Activated CD4-positive, alpha-beta T cell treated with anti-CD3 and anti-CD28 coated beads, Interleukin-2, amount 10 ng/mL, durations not matched to agents 24 days and 14 days (primary cell): ENCODE measurements at regions not wholly inside any gene's neighbourhood (a gene's known extent, or its start where the extent isn't known, plus 50 kb on each side); places are given as distances from the start of the nearest gene placed in this dataset.

Source experiments
- DNase-seq: peaks from one replicate; pipeline ENCODE4 v3.0.0; 2022
- H3K27ac Mint-ChIP-seq: one replicate; pipeline ENCODE4 v1.8.0; 2022; ENCODE audit warnings: mild to moderate bottlenecking, mixed read lengths
- H3K27me3 Mint-ChIP-seq: one replicate; pipeline ENCODE4 v1.8.0; 2022; ENCODE audit warnings: mixed read lengths
- H3K36me3 Mint-ChIP-seq: one replicate; pipeline ENCODE4 v1.8.0; 2022; ENCODE audit warnings: low read depth, mild to moderate bottlenecking, mixed read lengths
- H3K4me1 Mint-ChIP-seq: one replicate; pipeline ENCODE4 v1.8.0; 2021; ENCODE audit warnings: mixed read lengths
- H3K4me3 Mint-ChIP-seq: one replicate; pipeline ENCODE4 v1.8.0; 2022; ENCODE audit warnings: mild to moderate bottlenecking, moderate library complexity, mixed read lengths
- H3K9me3 Mint-ChIP-seq: one replicate; pipeline ENCODE4 v1.8.0; 2021; ENCODE audit warnings: mixed read lengths
- intact Hi-C: fragments of 100-400 bp; cut with micrococcal nuclease; formaldehyde crosslinking; loops from one replicate; pipeline ENCODE4 v1.15.1; 2023

DNA sequence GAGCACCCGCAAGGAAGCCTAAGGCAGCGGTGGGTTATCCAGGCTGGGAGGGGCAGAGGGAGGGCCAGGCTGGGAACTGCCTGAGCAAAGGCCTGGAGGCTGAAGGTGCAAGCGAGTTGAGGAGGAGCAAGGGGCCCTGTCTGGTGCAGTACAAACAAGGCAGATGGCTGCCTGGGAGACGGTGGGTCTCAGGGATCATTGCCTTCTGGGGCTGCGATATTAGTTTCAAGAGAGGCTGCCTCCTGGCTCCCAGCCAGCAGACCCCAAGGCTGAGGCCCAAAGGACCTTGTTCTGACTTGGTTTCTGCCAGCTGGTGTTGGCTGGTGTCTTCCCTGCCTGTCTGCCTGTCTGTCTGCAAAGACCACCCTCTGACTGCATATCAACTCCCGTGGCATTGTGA is 154.0 kb downstream of the IRF8 start:
- Mint-ChIP-seq H3K36me3 (no peaks in the 10 kb centered on the region), H3K4me1 (no peaks in the 10 kb centered on the region), H3K4me3 (no peak overlapping the region), H3K27me3 (peaks cover 7% of the 10 kb centered on the region), H3K27ac (no peak overlapping the region), H3K9me3 (no peaks in the 10 kb centered on the region)
- intact Hi-C loops = no loop called here
- DNase-seq = no peak

DNA sequence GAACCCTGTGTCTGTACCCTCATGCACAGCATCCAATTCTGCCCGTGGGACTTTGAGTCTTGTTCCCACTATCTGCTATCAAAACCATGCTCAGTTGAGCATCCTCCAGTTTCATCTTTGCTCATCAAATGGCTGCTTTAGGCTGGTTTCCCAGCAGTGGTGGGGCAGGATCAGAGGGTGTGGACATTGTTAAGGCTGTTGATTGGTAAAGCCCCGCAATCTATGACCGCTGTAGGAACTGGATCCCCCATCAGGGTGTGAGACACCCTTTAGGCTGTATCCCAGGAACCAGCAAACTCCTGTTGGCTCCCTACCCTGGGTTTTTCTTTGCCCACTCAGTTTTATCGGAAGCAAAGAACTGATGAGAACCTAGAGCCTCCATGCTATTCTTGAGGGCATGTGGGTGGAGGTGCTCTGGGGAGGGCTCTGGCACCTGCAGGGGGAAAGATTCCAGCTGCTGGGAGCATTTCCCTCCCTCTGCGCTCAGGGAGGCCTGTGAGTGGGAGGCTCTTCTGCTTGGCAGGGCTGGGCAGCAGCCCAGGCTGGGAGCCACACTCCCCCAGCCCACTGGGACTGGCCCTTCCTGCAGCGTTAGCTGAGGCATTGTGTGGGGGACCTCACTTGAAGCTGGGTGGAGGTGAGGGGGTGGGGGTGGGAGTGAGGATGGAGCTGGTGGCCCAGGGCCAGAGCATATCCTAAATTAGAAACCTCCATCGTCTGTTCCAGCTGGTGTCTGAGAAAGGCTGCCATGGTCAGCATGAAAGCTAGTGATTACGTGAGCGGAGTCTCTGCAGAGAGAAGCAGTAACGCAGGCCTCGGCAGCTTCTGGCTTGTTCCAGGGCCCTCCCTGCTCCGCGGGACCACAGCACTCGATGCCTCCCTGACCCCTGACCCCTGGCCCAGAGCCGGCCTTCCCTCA is 160.6 kb downstream of the IRF8 start:
- no peaks in the 10 kb centered on the region for H3K36me3 Mint-ChIP-seq
- no peaks in the 10 kb centered on the region for H3K9me3 Mint-ChIP-seq
- H3K4me3 Mint-ChIP-seq = no peak overlapping the region
- H3K27me3 Mint-ChIP-seq = peaks cover 3% of the 10 kb centered on the region
- no peak overlapping the region for H3K27ac Mint-ChIP-seq
- H3K4me1 Mint-ChIP-seq = no peaks in the 10 kb centered on the region
- DNase-seq = no peak
- intact Hi-C loops = no loop called here

DNA sequence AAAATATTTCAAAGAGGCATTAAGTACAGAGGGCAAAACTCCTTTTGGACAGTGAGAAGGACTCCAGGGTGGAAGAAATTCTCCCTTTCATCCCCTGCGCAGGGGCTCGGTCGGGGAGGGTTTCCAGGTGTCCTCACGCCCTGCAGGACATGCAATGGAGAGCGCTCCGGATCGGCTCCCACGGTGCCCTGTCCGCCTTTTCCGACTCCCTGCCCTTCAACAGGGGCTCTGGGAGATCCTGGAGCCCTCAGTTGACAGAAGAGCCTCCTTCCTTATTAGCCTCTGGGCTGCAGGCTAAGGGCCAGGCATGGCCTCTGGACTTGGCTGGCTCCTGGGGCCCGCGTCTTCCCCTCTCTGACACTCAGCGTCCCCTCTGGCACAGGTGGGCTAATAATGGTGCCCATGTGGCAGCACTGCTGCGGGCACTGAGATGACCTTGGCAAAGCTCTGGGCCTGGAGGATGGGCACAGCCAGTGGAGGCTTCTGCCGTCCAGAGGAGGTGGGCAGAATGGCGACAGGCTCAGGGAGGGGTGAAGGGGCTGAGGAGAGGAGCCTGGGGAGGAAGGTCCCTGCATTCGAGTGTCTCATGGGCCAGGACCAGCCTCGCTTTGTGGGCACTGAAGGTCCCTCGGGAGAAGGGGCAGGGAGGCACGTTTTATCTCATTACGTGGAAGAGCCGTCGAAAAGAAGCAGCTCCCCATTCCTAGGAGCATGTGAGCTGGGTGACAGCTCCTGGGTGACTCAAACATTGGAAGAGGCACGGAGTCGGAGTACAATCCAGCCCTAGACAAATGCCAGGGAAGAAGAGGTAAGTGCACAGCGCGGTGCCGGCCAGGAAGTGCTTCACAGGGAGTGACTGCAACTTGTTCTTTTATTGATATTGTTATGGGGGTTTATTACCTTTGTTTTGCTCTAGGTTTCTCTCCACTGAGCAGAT is 161.7 kb downstream of the IRF8 start:
- intact Hi-C loops = no loop called here
- H3K4me1 Mint-ChIP-seq = no peaks in the 10 kb centered on the region
- no peak for DNase-seq
- H3K9me3 Mint-ChIP-seq = no peaks in the 10 kb centered on the region
- no peak overlapping the region for H3K27ac Mint-ChIP-seq
- H3K36me3 Mint-ChIP-seq = no peaks in the 10 kb centered on the region
- H3K27me3 Mint-ChIP-seq = peaks cover 3% of the 10 kb centered on the region
- no peak overlapping the region for H3K4me3 Mint-ChIP-seq

DNA sequence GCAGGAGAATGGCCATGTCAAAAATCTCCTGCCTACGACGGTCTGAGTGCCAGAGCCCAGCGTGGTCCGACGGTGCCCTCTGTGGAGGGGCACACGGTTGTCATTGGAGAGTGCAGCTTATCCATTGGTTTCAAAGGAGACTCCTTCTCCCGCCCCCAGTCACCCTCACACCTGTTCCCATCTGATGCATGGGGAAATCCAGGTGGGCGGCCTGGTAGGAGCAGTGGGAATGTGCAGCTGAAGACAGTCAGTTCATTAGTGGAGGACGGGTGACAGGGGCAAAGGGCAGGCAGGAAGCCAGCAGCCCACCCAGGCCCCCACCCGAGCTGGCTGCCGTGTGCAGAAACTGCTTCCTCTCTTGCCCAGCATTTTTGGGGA is 162.3 kb downstream of the IRF8 start:
- intact Hi-C loops = no loop called here
- no peak for DNase-seq
- Mint-ChIP-seq H3K27ac (no peak overlapping the region), H3K36me3 (no peaks in the 10 kb centered on the region), H3K27me3 (peaks cover 3% of the 10 kb centered on the region), H3K9me3 (no peaks in the 10 kb centered on the region), H3K4me1 (no peaks in the 10 kb centered on the region), H3K4me3 (no peak overlapping the region)

DNA sequence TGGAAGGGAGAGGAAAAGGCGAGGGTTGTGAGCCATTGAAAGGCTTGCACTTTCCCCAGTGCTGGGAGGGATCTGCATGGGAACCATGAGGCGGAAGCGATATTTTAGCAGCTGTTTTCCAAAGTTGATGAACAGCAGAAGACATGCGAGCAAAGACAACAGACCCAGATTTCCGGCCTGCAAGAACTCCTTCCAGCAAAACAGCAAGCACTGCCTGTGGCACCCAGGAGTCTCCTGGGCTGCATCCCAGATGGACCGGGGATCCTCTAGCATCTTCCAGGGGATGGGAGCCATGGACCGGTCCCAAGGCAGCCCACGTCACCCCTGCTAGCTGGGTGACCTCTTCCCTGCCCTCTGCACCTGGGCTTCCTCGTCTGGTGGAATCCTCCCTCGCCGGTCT is 162.8 kb downstream of the IRF8 start:
- Mint-ChIP-seq H3K9me3 (no peaks in the 10 kb centered on the region), H3K4me1 (no peaks in the 10 kb centered on the region), H3K27me3 (peaks cover 3% of the 10 kb centered on the region), H3K36me3 (no peaks in the 10 kb centered on the region), H3K4me3 (no peak overlapping the region), H3K27ac (no peak overlapping the region)
- DNase-seq = no peak
- intact Hi-C loops = no loop called here

DNA sequence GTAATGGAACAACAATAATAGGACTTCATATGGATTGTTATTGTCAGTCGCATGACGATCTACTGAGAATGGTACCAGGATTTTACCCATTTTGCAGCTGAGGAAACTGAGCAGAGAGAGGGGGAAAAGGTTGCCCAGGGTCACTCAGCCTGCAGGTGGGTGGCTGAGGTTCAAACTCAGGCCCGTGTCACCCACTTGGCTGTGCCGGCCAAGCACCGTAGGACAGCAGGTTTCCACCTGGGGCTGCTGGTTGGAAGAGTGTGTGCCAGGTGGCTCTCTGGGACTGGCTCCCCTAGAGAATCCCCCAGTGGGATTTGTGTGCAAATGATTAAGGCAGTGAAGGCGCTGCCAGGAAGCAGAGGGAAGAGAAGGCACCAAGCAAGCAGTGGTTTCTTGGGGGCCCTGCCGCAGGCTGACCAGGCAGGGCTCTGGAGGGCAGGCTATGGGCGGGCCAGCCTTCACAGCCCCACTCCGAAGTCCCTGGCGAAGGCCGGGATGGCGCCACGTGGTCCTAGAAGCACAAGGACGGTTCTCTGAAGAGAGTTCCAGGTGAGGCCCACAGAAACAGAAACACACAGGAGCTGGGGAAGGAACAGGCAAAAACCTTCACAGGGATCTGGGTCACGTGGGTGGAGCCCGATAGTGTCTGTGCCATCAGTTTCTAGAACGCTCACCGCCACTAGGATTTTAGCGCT is 163.5 kb downstream of the IRF8 start:
- DNase-seq = no peak
- H3K27ac Mint-ChIP-seq = no peak overlapping the region
- intact Hi-C loops = no loop called here
- H3K4me3 Mint-ChIP-seq = no peak overlapping the region
- peaks cover 3% of the 10 kb centered on the region for H3K27me3 Mint-ChIP-seq
- no peaks in the 10 kb centered on the region for H3K36me3 Mint-ChIP-seq
- no peaks in the 10 kb centered on the region for H3K9me3 Mint-ChIP-seq
- no peaks in the 10 kb centered on the region for H3K4me1 Mint-ChIP-seq

DNA sequence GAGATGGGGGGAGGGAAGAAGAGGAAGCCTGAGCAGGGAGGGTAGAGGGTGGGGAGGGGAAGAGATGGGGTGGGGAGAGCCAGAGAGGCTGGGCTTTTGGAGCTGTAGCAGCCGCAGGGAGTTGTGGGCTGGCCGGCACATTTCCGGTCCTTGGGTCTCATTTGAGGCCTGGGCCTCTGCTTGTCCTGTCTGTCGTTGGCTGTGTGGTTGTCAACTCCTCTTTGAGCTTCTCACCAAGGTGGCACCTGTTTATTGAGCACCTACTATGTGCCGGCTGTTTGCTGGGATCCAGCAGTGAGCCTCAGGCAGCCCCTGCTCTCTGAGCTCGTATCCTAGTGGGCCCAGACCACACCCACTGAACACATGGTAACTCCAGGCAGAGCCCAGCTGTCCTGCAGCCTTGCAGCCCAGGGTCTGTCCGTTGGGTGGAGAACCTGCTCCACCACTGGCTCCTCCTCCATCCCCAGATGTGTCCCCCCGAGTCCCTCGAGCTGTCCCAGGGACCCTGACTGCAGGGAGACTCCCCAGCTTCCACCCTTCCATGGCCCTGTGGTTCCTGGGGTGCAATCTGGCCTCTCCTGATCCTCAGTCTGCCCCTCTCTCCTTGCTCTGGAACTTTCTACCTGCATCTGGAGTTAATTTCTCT is 164.9 kb downstream of the IRF8 start:
- Mint-ChIP-seq H3K9me3 (no peaks in the 10 kb centered on the region), H3K36me3 (no peaks in the 10 kb centered on the region)

DNA sequence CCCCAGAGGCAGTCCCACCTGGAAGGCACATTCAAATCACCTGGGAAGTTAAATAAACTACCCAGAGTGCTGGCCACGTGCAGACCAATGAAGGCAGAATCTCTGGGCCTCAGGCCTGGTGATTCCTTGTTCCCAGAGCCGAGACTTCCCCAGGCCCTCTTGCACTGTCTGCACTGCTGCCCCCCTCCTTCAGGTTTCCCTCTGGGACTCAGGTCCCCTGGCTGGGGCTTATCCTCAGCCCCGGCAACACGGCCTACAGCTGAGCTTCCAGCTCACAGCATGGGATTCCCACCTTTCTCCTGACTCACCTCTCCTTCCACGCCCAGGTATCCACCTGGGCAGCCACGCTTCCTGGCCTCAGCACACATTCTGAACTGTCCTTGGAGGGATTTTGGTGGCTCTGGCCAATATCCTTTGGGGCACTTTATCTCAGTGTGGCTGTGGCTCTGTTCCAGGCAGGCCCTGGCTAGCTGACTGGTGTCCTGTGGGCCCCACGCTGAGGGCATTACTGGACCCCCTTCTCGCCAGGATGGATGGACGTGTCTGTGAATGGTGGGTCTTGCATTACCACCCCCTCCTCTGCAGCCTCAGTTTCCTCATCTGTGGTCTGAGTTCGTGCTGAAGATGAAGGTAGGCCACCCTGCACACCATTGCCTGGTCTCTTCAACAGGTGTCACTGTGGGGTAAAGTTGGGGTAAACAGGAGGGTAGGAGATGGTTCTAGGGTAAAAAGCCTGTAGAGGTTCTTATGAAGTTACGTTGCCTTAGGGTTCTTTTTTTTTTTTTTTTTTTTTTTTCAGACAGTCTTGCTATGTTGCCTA is 165.7 kb downstream of the IRF8 start:
- H3K9me3 Mint-ChIP-seq = no peaks in the 10 kb centered on the region
- DNase-seq = no peak
- no peak overlapping the region for H3K27ac Mint-ChIP-seq
- no peak overlapping the region for H3K4me3 Mint-ChIP-seq
- H3K27me3 Mint-ChIP-seq = peaks cover 2% of the 10 kb centered on the region
- no peaks in the 10 kb centered on the region for H3K4me1 Mint-ChIP-seq
- intact Hi-C loops = no loop called here
- no peaks in the 10 kb centered on the region for H3K36me3 Mint-ChIP-seq

More for the DNA sequence above, 164.9 kb downstream of the IRF8 start:
- intact Hi-C loops = no loop called here
- Mint-ChIP-seq H3K4me1 (no peaks in the 10 kb centered on the region), H3K27me3 (peaks cover 2% of the 10 kb centered on the region), H3K27ac (no peak overlapping the region), H3K4me3 (no peak overlapping the region)
- DNase-seq = no peak

DNA sequence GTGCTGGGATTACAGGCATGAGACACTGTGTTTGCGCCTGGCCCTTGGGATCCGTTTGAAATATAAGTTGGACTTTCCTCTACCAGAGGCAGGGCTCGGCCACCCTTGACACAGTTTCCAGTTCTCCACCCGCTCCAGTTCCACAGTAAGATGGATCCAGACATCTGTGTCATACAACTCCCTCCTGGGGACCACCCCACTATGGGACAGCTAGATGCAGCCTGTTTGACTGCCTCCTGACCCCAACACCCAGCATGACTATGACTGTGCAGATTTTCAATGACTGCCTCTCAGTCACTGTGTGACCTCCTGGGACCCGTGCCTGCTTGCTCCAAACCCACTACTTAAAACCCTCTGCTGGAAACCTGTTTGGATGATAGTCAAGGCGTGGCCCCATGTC is 166.7 kb downstream of the IRF8 start:
- Mint-ChIP-seq H3K4me3 (no peak overlapping the region), H3K9me3 (no peaks in the 10 kb centered on the region)

DNA sequence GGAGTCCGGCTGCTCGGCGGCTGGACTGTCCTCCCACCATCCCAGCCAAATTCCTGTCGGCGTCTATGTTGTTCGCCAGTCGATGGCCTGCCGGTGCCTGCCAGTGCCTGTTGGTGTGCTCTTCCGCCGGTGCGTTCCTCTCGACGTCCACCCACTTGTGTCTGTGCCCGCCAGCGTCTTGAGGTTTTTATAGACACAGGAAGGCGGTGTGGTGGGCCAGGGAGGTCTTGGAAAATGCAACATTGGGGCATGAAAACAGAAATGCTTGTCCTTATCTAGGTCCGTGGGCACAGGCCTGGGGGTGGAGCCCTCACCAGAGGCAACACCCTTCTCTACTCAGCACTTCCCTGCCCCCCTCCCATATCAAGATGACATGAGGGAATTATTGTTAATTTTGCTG is 167.8 kb downstream of the IRF8 start:
- no peak overlapping the region for H3K27ac Mint-ChIP-seq
- intact Hi-C loops = no loop called here
- DNase-seq = no peak
- H3K27me3 Mint-ChIP-seq = peaks cover 4% of the 10 kb centered on the region
- no peaks in the 10 kb centered on the region for H3K36me3 Mint-ChIP-seq
- no peaks in the 10 kb centered on the region for H3K4me1 Mint-ChIP-seq
- no peaks in the 10 kb centered on the region for H3K9me3 Mint-ChIP-seq
- no peak overlapping the region for H3K4me3 Mint-ChIP-seq

More for the DNA sequence above, 166.7 kb downstream of the IRF8 start:
- Mint-ChIP-seq H3K27me3 (peaks cover 4% of the 10 kb centered on the region), H3K27ac (no peak overlapping the region), H3K36me3 (no peaks in the 10 kb centered on the region), H3K4me1 (no peaks in the 10 kb centered on the region)
- intact Hi-C loops = no loop called here
- DNase-seq = no peak

DNA sequence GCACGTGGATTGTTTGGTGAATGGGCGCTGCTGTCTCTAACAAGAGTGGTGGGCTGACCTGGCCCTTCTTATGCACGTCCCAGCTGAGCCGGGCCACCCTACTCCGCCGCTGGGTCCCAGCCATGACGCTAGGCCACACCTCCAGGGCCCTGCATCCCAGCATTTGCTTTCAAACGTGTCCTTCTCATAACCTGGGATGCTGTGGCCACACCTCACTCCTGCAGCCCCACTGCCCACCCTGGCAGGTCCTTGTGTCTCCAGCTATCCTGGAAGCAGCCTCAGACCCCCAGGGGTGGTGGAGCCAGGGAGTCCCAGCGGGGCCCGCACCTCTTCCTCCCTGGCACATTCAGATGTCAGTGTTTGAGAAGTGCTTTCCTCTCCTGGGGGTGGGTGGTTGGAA is 168.6 kb downstream of the IRF8 start:
- Mint-ChIP-seq H3K36me3 (no peaks in the 10 kb centered on the region), H3K9me3 (no peaks in the 10 kb centered on the region), H3K4me1 (no peaks in the 10 kb centered on the region), H3K4me3 (no peak overlapping the region), H3K27me3 (peaks cover 4% of the 10 kb centered on the region), H3K27ac (no peak overlapping the region)
- intact Hi-C loops = no loop called here
- DNase-seq = no peak

DNA sequence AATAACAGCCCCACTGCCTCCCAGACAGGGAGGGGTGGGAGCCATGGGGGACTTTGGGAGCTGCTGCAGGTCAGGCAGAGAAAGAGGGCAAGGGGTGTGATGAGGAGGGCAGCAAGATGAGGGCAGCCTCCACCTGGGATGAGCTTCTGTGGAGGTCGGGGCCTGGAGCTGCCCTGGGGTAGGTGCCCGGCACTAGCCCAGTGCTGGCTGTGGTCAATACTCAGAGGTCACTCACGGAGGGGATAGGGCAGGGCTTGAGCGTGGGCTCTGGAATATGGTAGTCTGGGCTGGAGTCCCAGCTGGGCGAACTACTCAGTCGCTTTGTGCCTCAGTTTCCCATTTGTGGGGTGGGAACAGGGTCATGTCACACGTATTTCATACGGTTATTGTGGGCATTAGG is 169.0 kb downstream of the IRF8 start:
- H3K9me3 Mint-ChIP-seq = no peaks in the 10 kb centered on the region
- intact Hi-C loops = no loop called here
- peaks cover 4% of the 10 kb centered on the region for H3K27me3 Mint-ChIP-seq
- no peak overlapping the region for H3K27ac Mint-ChIP-seq
- H3K36me3 Mint-ChIP-seq = no peaks in the 10 kb centered on the region
- no peaks in the 10 kb centered on the region for H3K4me1 Mint-ChIP-seq
- H3K4me3 Mint-ChIP-seq = no peak overlapping the region
- no peak for DNase-seq

DNA sequence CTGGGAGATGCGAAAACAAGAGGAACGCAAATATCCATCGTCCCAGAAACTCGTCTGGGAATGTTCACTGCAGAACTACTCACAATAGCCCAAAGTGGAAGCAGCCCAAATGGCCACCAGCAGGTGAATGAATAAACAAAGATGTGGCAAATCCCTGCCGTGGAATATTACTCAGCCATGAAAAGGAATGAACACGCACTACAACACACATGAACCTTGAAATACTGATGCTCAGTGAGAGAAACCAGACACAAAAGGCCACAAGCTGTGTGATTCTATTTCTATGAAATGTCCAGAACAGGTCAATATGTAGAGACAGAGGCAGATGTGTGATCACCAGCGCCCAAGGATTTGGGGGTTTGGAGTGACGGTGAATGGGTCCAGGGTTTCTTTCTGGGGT is 169.8 kb downstream of the IRF8 start:
- no peaks in the 10 kb centered on the region for H3K9me3 Mint-ChIP-seq
- intact Hi-C loops = no loop called here
- no peaks in the 10 kb centered on the region for H3K36me3 Mint-ChIP-seq
- peaks cover 4% of the 10 kb centered on the region for H3K27me3 Mint-ChIP-seq
- H3K4me1 Mint-ChIP-seq = no peaks in the 10 kb centered on the region
- H3K4me3 Mint-ChIP-seq = no peak overlapping the region
- no peak for DNase-seq
- no peak overlapping the region for H3K27ac Mint-ChIP-seq
